ENCODE measurements at regions not wholly inside any gene's neighbourhood (a gene's known extent, or its start where the extent isn't known, plus 50 kb on each side); places are given as distances from the start of the nearest gene placed in this dataset.

DNA sequence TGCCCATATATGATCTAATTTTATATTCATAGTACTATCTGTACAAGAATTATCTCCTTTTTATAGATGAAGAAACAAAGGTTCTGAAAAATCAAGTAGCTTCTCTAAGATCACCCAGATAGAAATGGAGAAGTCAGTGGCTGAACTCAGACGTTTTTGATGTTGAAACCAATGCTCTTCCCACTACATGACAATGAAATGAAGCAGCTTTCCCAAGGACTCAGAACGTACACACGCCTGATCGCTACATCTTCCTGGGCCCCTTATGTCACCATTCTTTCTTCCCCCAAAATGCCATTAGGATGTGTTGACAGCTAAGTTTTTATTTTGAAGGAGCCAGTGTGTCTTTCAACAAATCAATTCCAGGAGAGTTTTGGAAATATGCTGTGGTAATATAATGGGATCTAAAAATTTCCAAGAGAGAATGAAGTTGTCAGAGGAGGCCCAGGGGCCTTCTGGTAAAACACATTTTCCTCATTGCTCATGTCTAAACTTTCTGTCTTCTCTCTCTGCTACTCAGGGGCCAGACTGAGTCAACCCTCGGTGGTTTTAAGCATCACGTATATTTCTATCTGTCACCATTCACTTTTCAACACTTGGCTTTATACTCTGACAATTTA, 98.1 kb upstream of the COL21A1 start:
- H3K27ac ChIP-seq (ENCODE audit: low read depth, low read length, poor library complexity, severe bottlenecking), result no peak overlapping the region
- H3K9me3 ChIP-seq (ENCODE audit: low read depth, low read length, poor library complexity, severe bottlenecking), result no peaks in the 10 kb centered on the region
- TF ChIP-seq, protein P1, sequence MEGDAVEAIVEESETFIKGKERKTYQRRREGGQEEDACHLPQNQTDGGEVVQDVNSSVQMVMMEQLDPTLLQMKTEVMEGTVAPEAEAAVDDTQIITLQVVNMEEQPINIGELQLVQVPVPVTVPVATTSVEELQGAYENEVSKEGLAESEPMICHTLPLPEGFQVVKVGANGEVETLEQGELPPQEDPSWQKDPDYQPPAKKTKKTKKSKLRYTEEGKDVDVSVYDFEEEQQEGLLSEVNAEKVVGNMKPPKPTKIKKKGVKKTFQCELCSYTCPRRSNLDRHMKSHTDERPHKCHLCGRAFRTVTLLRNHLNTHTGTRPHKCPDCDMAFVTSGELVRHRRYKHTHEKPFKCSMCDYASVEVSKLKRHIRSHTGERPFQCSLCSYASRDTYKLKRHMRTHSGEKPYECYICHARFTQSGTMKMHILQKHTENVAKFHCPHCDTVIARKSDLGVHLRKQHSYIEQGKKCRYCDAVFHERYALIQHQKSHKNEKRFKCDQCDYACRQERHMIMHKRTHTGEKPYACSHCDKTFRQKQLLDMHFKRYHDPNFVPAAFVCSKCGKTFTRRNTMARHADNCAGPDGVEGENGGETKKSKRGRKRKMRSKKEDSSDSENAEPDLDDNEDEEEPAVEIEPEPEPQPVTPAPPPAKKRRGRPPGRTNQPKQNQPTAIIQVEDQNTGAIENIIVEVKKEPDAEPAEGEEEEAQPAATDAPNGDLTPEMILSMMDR (conservative IDR thresholded peaks at IDR 0.05; ENCODE audit: low read depth, low read length), result no peak
- no peak for TF ChIP-seq EZH2 (IDR thresholded peaks at IDR 0.05; ENCODE audit: borderline replicate concordance, low read depth, low read length, poor library complexity, severe bottlenecking)
- no peaks in the 10 kb centered on the region for H3K27me3 ChIP-seq (replicated peaks; ENCODE audit: insufficient read depth, low read depth, low read length, poor library complexity)
- ChIA-PET CTCF (no interaction called here), POLR2A (ENCODE audit: low non-redundant PET) (no interaction called here)
- no peak overlapping the region for H3K4me3 ChIP-seq (ENCODE audit: low read depth, low read length, poor library complexity, severe bottlenecking)
- H3K36me3 ChIP-seq (ENCODE audit: insufficient read depth, low read length, poor library complexity, severe bottlenecking), result no peaks in the 10 kb centered on the region
- H3K4me1 ChIP-seq (ENCODE audit: insufficient read depth, low read length, poor library complexity, severe bottlenecking), result peaks cover 14% of the 10 kb centered on the region
- no TSS peak for BruUV-seq (replicated peaks)
- intact Hi-C loops (cut with micrococcal nuclease; ENCODE audit: unreplicated experiment), result no loop called here
- no peak for DNase-seq (ENCODE audit: low spot score)

DNA sequence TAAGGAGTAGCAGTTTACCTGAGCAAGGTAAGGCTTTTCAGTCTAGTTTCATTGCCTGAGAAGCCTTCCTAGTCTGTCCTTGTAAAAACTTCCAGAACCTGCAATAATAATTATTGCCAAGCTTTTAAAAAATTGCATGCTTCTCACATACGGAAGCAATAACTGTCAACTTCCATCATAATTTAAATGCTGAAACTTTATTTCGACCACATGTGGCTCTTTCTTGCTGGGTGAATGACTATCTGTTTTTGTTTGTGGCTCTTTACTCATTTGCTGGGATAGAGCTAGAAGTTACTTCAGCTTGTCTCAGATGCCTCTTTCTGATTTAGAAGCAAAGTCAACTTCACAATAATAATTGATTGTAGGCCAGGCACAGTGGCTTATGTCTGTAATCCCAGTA, 95.9 kb upstream of the COL21A1 start:
- H3K27me3 ChIP-seq (replicated peaks; ENCODE audit: insufficient read depth, low read depth, low read length, poor library complexity), result no peaks in the 10 kb centered on the region
- peaks cover 14% of the 10 kb centered on the region for H3K4me1 ChIP-seq (ENCODE audit: insufficient read depth, low read length, poor library complexity, severe bottlenecking)
- H3K36me3 ChIP-seq (ENCODE audit: insufficient read depth, low read length, poor library complexity, severe bottlenecking), result no peaks in the 10 kb centered on the region
- H3K27ac ChIP-seq (ENCODE audit: low read depth, low read length, poor library complexity, severe bottlenecking), result no peak overlapping the region
- ChIA-PET POLR2A (ENCODE audit: low non-redundant PET) (interaction anchor here (0.5 kb wide), 1 partner anchor 256 kb away, joined by 3 read pairs; no protein-coding TSS in a partner anchor), CTCF (no interaction called here)
- no peak overlapping the region for H3K4me3 ChIP-seq (ENCODE audit: low read depth, low read length, poor library complexity, severe bottlenecking)
- H3K9me3 ChIP-seq (ENCODE audit: low read depth, low read length, poor library complexity, severe bottlenecking), result no peaks in the 10 kb centered on the region
- TF ChIP-seq, protein P1 (conservative IDR thresholded peaks at IDR 0.05; ENCODE audit: low read depth, low read length), result no peak
- TF ChIP-seq EZH2 (IDR thresholded peaks at IDR 0.05; ENCODE audit: borderline replicate concordance, low read depth, low read length, poor library complexity, severe bottlenecking), result no peak
- intact Hi-C loops (cut with micrococcal nuclease; ENCODE audit: unreplicated experiment), result no loop called here
- no peak for DNase-seq (ENCODE audit: low spot score)
- no TSS peak for BruUV-seq (replicated peaks)

DNA sequence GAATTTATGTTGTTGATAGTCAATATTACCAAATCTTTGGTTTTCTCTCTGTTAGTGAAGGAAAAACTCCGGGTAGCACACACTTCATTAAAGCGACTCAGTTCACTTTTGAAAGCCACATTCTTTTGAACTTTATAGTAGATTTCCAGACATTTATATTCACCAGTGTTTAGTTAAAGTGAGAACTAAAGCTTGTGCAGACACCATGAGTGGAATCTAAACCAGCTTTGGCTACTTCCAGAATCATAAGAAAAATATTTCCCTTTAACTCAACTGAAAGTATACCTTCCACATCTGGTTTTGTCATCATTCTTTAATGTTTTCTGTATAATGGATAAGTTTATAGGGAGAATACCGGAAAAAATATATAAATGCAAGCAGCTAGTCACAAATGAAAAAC, 92.1 kb upstream of the COL21A1 start:
- Histone ChIP-seq H3K36me3 (ENCODE audit: insufficient read depth, low read length, poor library complexity, severe bottlenecking) (no peaks in the 10 kb centered on the region), H3K4me3 (ENCODE audit: low read depth, low read length, poor library complexity, severe bottlenecking) (no peak overlapping the region), H3K27ac (ENCODE audit: low read depth, low read length, poor library complexity, severe bottlenecking) (no peak overlapping the region), H3K4me1 (ENCODE audit: insufficient read depth, low read length, poor library complexity, severe bottlenecking) (peaks cover 14% of the 10 kb centered on the region), H3K9me3 (ENCODE audit: low read depth, low read length, poor library complexity, severe bottlenecking) (no peaks in the 10 kb centered on the region), H3K27me3 (replicated peaks; ENCODE audit: insufficient read depth, low read depth, low read length, poor library complexity) (no peaks in the 10 kb centered on the region)
- CTCF ChIA-PET, result no interaction called here
- DNase-seq (ENCODE audit: low spot score), result no peak
- intact Hi-C loops (cut with micrococcal nuclease; ENCODE audit: unreplicated experiment), result no loop called here
- POLR2A ChIA-PET (ENCODE audit: low non-redundant PET), result no interaction called here
- no peak for TF ChIP-seq EZH2 (IDR thresholded peaks at IDR 0.05; ENCODE audit: borderline replicate concordance, low read depth, low read length, poor library complexity, severe bottlenecking)
- TF ChIP-seq, protein P1 (conservative IDR thresholded peaks at IDR 0.05; ENCODE audit: low read depth, low read length), result no peak
- BruUV-seq (replicated peaks), result no TSS peak

All from A673 (cell line).